MM.1S (cell line): ENCODE measurements at regions not wholly inside any gene's neighbourhood (a gene's known extent, or its start where the extent isn't known, plus 50 kb on each side); places are given as distances from the start of the nearest gene placed in this dataset.

Experiments used
- EZH2 ChIP-seq: fragments of 300-600 bp; sonication (generic); optimal IDR thresholded peaks from 2 replicates; pipeline ENCODE3; 2017; ENCODE audit warnings: low read depth, mild to moderate bottlenecking, antibody characterized with exemption, low read length, mixed read lengths
- EZH2phosphoT487 ChIP-seq: fragments of 300-600 bp; sonication (generic); IDR thresholded peaks from 2 replicates; pipeline ENCODE4 v1.6.1; 2018; ENCODE audit warnings: antibody characterized with exemption, low read length
- TF ChIP-seq, protein P1 (sequence below): fragments of 300-600 bp; sonication (generic); IDR thresholded peaks from 2 replicates; pipeline ENCODE4 v1.5.1; 2016; ENCODE audit warnings: antibody characterized with exemption, low read length, mixed read lengths

DNA sequence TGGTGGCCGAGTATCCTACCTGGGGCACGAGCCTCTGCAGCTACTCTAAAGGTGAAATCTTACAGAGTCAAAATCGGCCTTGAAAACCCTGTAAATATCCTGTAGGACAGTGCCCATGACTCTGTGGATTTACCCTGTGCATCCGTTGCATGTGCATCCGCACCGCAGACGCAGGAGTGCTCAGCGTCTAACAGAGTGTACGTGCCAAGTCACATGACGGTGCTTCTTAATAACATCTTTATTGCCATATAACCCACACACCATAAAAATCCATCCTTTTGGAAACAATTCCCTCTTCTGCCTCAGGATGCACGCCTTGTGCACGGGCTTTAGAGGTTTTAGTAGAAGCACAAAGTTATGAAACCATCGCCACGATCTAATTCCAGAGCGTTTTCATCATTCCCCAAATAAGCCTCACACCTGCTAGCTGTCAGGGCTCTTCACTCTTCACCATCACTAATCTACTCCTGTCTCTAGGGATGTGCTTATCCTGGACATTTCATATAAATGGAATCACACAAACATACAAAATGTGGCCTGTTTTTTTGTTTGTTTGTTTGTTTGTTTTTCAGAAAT is 384.5 kb upstream of the SULF2 start:
- TF ChIP-seq, protein P1, sequence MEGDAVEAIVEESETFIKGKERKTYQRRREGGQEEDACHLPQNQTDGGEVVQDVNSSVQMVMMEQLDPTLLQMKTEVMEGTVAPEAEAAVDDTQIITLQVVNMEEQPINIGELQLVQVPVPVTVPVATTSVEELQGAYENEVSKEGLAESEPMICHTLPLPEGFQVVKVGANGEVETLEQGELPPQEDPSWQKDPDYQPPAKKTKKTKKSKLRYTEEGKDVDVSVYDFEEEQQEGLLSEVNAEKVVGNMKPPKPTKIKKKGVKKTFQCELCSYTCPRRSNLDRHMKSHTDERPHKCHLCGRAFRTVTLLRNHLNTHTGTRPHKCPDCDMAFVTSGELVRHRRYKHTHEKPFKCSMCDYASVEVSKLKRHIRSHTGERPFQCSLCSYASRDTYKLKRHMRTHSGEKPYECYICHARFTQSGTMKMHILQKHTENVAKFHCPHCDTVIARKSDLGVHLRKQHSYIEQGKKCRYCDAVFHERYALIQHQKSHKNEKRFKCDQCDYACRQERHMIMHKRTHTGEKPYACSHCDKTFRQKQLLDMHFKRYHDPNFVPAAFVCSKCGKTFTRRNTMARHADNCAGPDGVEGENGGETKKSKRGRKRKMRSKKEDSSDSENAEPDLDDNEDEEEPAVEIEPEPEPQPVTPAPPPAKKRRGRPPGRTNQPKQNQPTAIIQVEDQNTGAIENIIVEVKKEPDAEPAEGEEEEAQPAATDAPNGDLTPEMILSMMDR = no peak
- no peak for TF ChIP-seq EZH2phosphoT487
- no peak for TF ChIP-seq EZH2
